ENCODE measurements at regions not wholly inside any gene's neighbourhood (a gene's known extent, or its start where the extent isn't known, plus 50 kb on each side); places are given as distances from the start of the nearest gene placed in this dataset.

DNA sequence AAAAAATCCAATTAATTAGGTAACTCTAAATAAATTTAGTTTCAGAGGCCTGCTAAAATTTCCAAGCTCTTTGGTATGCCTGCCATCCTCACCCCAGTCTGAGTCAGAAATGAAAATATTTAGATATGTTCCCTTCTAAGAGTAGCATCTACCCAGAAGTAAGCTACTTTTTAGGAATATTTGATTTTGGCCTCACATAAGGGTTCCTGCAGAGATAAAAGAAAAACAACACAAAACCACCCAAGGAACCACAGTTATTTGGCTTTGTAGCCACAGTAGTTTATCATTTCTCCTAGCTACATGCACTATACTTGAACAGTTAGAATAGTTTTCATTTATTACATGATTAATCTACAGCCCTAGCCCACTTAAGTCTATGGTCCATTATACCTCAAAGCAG is 192.6 kb upstream of the FAM241A start:
- TF ChIP-seq, protein P1, sequence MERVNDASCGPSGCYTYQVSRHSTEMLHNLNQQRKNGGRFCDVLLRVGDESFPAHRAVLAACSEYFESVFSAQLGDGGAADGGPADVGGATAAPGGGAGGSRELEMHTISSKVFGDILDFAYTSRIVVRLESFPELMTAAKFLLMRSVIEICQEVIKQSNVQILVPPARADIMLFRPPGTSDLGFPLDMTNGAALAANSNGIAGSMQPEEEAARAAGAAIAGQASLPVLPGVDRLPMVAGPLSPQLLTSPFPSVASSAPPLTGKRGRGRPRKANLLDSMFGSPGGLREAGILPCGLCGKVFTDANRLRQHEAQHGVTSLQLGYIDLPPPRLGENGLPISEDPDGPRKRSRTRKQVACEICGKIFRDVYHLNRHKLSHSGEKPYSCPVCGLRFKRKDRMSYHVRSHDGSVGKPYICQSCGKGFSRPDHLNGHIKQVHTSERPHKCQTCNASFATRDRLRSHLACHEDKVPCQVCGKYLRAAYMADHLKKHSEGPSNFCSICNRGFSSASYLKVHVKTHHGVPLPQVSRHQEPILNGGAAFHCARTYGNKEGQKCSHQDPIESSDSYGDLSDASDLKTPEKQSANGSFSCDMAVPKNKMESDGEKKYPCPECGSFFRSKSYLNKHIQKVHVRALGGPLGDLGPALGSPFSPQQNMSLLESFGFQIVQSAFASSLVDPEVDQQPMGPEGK (CRISPR knock-in tag; IDR thresholded peaks at IDR 0.05; ENCODE audit: borderline replicate concordance): no peak
- TF ChIP-seq, protein P2, sequence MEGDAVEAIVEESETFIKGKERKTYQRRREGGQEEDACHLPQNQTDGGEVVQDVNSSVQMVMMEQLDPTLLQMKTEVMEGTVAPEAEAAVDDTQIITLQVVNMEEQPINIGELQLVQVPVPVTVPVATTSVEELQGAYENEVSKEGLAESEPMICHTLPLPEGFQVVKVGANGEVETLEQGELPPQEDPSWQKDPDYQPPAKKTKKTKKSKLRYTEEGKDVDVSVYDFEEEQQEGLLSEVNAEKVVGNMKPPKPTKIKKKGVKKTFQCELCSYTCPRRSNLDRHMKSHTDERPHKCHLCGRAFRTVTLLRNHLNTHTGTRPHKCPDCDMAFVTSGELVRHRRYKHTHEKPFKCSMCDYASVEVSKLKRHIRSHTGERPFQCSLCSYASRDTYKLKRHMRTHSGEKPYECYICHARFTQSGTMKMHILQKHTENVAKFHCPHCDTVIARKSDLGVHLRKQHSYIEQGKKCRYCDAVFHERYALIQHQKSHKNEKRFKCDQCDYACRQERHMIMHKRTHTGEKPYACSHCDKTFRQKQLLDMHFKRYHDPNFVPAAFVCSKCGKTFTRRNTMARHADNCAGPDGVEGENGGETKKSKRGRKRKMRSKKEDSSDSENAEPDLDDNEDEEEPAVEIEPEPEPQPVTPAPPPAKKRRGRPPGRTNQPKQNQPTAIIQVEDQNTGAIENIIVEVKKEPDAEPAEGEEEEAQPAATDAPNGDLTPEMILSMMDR (IDR thresholded peaks at IDR 0.05 in 2 of 3, conservative IDR thresholded peaks at IDR 0.05 in 1 of 3; ENCODE audit: insufficient read depth in 2 of 3, low read depth in 1 of 3, low read length in 3 of 3): no peak
- TF ChIP-seq EP300 (IDR thresholded peaks at IDR 0.05; ENCODE audit: low read length): no peak
- TF ChIP-seq CBX5 (IDR thresholded peaks at IDR 0.05; ENCODE audit: borderline replicate concordance, low read depth): no peak
